KMS-11 (cell line): ENCODE measurements at regions not wholly inside any gene's neighbourhood (a gene's known extent, or its start where the extent isn't known, plus 50 kb on each side); places are given as distances from the start of the nearest gene placed in this dataset.

ENCODE experiments used
- H2AFZ ChIP-seq: fragments of 200-600 bp; sonication (generic); 2 replicates; pipeline ENCODE4 v1.6.1; 2016; ENCODE audit warnings: antibody characterized with exemption, mixed run types, low read depth
- H3K27ac ChIP-seq: fragments of 200-600 bp; sonication (generic); 2 replicates; pipeline ENCODE4 v1.6.1; 2016; ENCODE audit warnings: mild to moderate bottlenecking, mixed run types
- H3K27me3 ChIP-seq: fragments of 200-600 bp; sonication (generic); 2 replicates; pipeline ENCODE4 v1.6.1; 2017; ENCODE audit warnings: mild to moderate bottlenecking, low read depth, mixed run types, moderate library complexity; ENCODE audit not compliant: insufficient read depth
- H3K36me3 ChIP-seq: fragments of 200-600 bp; sonication (generic); 2 replicates; pipeline ENCODE4 v1.6.1; 2017; ENCODE audit warnings: mild to moderate bottlenecking, mixed run types; ENCODE audit not compliant: insufficient read depth
- H3K4me1 ChIP-seq: fragments of 200-600 bp; sonication (generic); 2 replicates; pipeline ENCODE4 v1.6.1; 2016; ENCODE audit warnings: mild to moderate bottlenecking, low read depth, mixed run types; ENCODE audit not compliant: poor library complexity, severe bottlenecking
- H3K4me2 ChIP-seq: fragments of 200-600 bp; sonication (generic); 2 replicates; pipeline ENCODE4 v1.7.0; 2016; ENCODE audit warnings: mild to moderate bottlenecking, mixed run types
- H3K4me3 ChIP-seq: fragments of 200-600 bp; sonication (generic); IDR thresholded peaks from 2 replicates; pipeline ENCODE4 v1.6.1; 2017; ENCODE audit warnings: low read depth, low read length, mixed read lengths; ENCODE audit not compliant: insufficient read depth
- H3K79me2 ChIP-seq: fragments of 200-600 bp; sonication (generic); 2 replicates; pipeline ENCODE4 v1.6.1; 2016; ENCODE audit warnings: low read depth, mixed run types; ENCODE audit not compliant: insufficient read depth
- H3K9ac ChIP-seq: fragments of 200-600 bp; sonication (generic); 2 replicates; pipeline ENCODE4 v1.6.1; 2016; ENCODE audit warnings: mild to moderate bottlenecking, mixed run types
- H4K20me1 ChIP-seq: fragments of 200-600 bp; sonication (generic); 2 replicates; pipeline ENCODE4 v1.6.1; 2016; ENCODE audit warnings: mild to moderate bottlenecking, mixed run types; ENCODE audit not compliant: insufficient read depth
- TF ChIP-seq, protein P1 (sequence below): fragments of 200-600 bp; sonication (generic); conservative IDR thresholded peaks from 2 replicates; pipeline ENCODE4 v1.6.1; 2017; ENCODE audit warnings: low read depth, mild to moderate bottlenecking, antibody characterized with exemption, low read length, moderate library complexity, mixed read lengths

DNA sequence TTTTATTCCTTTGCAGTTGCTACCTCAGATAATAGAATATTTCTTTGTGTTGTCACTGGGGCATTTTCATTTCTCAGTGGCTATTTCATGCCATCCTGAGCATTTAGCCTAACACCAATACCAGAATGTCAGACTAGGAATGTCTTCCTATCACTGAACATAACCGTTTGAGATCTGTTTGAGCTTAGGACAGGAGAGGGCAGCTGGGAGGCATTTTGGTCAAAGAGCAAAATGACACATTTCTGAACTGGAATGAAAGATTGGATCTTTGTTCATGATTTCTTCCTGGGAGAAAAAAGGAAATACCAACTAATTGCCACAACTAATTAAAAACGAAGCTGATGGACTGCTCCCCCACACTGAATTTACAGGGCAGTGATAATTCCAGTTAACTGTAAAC is 921.3 kb upstream of the NR2F2 start:
- Histone ChIP-seq H3K36me3 (no peaks in the 10 kb centered on the region), H3K4me1 (no peaks in the 10 kb centered on the region), H4K20me1 (no peaks in the 10 kb centered on the region), H3K27me3 (no peaks in the 10 kb centered on the region), H3K9ac (no peak overlapping the region), H3K4me3 (no peak overlapping the region), H3K27ac (no peak overlapping the region), H3K4me2 (no peak overlapping the region), H3K79me2 (no peaks in the 10 kb centered on the region), H2AFZ (no peak overlapping the region)
- TF ChIP-seq, protein P1, sequence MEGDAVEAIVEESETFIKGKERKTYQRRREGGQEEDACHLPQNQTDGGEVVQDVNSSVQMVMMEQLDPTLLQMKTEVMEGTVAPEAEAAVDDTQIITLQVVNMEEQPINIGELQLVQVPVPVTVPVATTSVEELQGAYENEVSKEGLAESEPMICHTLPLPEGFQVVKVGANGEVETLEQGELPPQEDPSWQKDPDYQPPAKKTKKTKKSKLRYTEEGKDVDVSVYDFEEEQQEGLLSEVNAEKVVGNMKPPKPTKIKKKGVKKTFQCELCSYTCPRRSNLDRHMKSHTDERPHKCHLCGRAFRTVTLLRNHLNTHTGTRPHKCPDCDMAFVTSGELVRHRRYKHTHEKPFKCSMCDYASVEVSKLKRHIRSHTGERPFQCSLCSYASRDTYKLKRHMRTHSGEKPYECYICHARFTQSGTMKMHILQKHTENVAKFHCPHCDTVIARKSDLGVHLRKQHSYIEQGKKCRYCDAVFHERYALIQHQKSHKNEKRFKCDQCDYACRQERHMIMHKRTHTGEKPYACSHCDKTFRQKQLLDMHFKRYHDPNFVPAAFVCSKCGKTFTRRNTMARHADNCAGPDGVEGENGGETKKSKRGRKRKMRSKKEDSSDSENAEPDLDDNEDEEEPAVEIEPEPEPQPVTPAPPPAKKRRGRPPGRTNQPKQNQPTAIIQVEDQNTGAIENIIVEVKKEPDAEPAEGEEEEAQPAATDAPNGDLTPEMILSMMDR: no peak

DNA sequence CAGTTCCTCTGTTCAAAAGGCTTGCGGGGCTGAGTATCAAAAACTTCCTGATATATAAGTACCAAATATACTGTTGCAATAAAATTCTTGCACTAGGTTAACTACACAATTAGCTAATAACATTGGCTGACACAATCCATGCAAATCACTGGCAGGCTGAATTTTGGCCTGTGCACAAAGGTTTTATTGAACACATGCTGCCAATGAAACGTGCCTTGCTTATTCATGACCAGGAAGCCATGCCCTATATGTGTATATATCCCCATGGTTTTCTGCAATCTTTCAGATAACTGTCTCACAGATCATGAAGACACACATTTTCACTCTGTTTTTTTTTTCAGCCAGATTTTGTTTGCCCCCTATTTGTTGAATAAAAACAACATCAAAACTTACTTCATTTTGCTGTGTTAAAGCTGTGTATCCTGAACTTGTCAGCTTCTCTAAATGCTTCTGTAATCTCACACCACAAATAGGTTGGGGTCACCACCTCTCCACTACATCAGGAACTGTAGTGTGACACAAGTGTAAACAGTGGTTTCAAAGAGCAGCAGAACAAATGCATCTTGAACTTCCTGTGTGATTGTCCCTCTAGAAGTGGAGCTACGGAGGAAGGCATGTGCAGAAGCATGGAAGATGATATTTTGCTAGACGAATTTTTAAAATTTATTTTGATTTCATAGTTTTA is 920.7 kb upstream of the NR2F2 start:
- Histone ChIP-seq H2AFZ (no peak overlapping the region), H3K4me2 (no peak overlapping the region), H3K79me2 (no peaks in the 10 kb centered on the region), H3K27ac (no peak overlapping the region), H4K20me1 (no peaks in the 10 kb centered on the region), H3K27me3 (no peaks in the 10 kb centered on the region), H3K36me3 (no peaks in the 10 kb centered on the region), H3K4me1 (no peaks in the 10 kb centered on the region), H3K9ac (no peak overlapping the region), H3K4me3 (no peak overlapping the region)
- TF ChIP-seq, protein P1: no peak

DNA sequence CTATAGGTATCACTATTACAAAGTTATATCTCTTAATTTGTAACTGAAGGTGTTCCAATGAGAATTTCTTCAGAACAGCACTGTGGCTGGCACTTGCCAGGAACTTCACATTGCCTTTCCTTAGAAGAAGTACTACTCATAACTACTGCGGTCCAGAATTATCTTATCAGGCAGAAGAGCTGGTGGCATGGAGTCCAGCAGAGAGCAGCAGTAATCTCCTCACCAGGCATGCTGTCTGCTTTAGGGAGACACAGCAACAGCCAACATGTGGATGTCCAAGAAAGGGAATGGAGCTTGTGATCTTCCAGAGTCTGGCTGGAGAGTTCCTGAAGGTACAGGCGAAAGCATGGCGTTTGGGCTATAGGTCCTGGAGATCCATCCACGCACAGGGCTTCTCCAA is 919.7 kb upstream of the NR2F2 start:
- no peaks in the 10 kb centered on the region for H3K27me3 ChIP-seq
- no peaks in the 10 kb centered on the region for H3K4me1 ChIP-seq

DNA sequence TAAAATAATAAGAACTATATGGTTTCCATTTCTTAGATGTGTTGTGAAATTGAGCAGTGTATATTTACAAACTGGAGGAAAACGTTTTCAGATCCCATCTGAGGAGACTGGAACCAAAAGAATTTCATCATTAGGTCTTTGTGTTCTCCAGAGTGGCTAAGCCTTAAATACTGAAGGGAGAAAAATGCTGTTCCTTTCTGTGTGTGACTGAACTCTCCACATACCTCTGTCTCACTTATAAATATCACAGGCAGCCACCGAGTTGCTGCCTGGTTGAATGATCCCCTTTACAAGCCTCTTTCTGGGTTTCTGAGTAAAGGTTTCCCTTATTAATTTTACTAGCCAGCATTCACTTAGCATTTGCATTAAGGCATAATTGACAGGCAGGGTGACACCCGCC is 913.9 kb upstream of the NR2F2 start:
- Histone ChIP-seq H3K4me1 (no peaks in the 10 kb centered on the region), H3K9ac (no peak overlapping the region), H4K20me1 (no peaks in the 10 kb centered on the region), H3K4me3 (no peak overlapping the region), H3K36me3 (no peaks in the 10 kb centered on the region), H3K79me2 (no peaks in the 10 kb centered on the region), H2AFZ (no peak overlapping the region), H3K27me3 (no peaks in the 10 kb centered on the region), H3K4me2 (no peak overlapping the region), H3K27ac (no peak overlapping the region)
- TF ChIP-seq, protein P1: no peak

More for the DNA sequence above, 919.7 kb upstream of the NR2F2 start:
- Histone ChIP-seq H3K36me3 (no peaks in the 10 kb centered on the region), H3K4me3 (no peak overlapping the region), H2AFZ (no peak overlapping the region), H3K27ac (no peak overlapping the region), H3K79me2 (no peaks in the 10 kb centered on the region), H3K4me2 (no peak overlapping the region), H3K9ac (no peak overlapping the region), H4K20me1 (no peaks in the 10 kb centered on the region)
- TF ChIP-seq, protein P1: no peak
